Smooth muscle cell (in vitro differentiated cells): ENCODE measurements at regions not wholly inside any gene's neighbourhood (a gene's known extent, or its start where the extent isn't known, plus 50 kb on each side); places are given as distances from the start of the nearest gene placed in this dataset.
A peak's percentile ranks its signal among the peaks of the same experiment; 100 is the strongest.

Experiments used
- DNase-seq: peaks from one replicate; lab custom pipeline; 2025; ENCODE audit not compliant: unreplicated experiment; lab: John Stamatoyannopoulos, UW
- H2AFZ ChIP-seq: fragments of 200-600 bp; sonication (generic); 2 replicates; pipeline ENCODE4 v1.6.0; 2016; ENCODE audit warnings: antibody characterized with exemption, low read depth, mild to moderate bottlenecking
- H3F3A ChIP-seq: fragments of 200-600 bp; sonication (generic); 2 replicates; pipeline ENCODE4 v1.6.0; 2017; ENCODE audit warnings: antibody characterized with exemption, low read depth
- H3K27ac ChIP-seq: fragments of 200-600 bp; sonication (generic); 2 replicates; pipeline ENCODE4 v1.5.1; 2016; ENCODE audit warnings: low read depth, mild to moderate bottlenecking
- H3K27me3 ChIP-seq: fragments of 200-600 bp; sonication (generic); 2 replicates; pipeline ENCODE4 v1.6.1; 2016; ENCODE audit warnings: low read depth, mild to moderate bottlenecking
- H3K36me3 ChIP-seq: fragments of 200-600 bp; sonication (generic); 2 replicates; pipeline ENCODE4 v1.5.1; 2016; ENCODE audit warnings: low read depth
- H3K4me1 ChIP-seq: fragments of 200-600 bp; sonication (generic); 2 replicates; pipeline ENCODE4 v1.5.1; 2016; ENCODE audit warnings: low read depth
- H3K4me2 ChIP-seq: fragments of 200-600 bp; sonication (generic); 2 replicates; pipeline ENCODE4 v1.6.0; 2016; ENCODE audit warnings: mild to moderate bottlenecking
- H3K4me3 ChIP-seq: fragments of 200-600 bp; sonication (generic); 2 replicates; pipeline ENCODE4 v1.5.1; 2016; ENCODE audit warnings: mild to moderate bottlenecking
- H3K79me2 ChIP-seq: fragments of 200-600 bp; sonication (generic); 2 replicates; pipeline ENCODE4 v1.6.0; 2016; ENCODE audit warnings: low read depth, mild to moderate bottlenecking
- H3K9ac ChIP-seq: fragments of 200-600 bp; sonication (generic); 2 replicates; pipeline ENCODE4 v1.6.0; 2016; ENCODE audit warnings: low read depth
- H3K9me3 ChIP-seq: fragments of 200-600 bp; sonication (generic); replicated peaks from 2 replicates; pipeline ENCODE4 v1.5.1; 2016; ENCODE audit warnings: low read depth
- H4K20me1 ChIP-seq: fragments of 200-600 bp; sonication (generic); 2 replicates; pipeline ENCODE4 v1.6.0; 2016; ENCODE audit warnings: low read depth
- WGBS: methylation state at CpG from one replicate; pipeline ENCODE4 v1.1.7; 2016; ENCODE audit warnings: low lambda C conversion rate; 5-methylcytosine and 5-hydroxymethylcytosine counted together
- TF ChIP-seq, protein P1 (sequence below): fragments of 200-600 bp; sonication (generic); IDR thresholded peaks from 2 replicates; pipeline ENCODE4 v1.5.1; 2017; ENCODE audit warnings: borderline replicate concordance, mild to moderate bottlenecking, antibody characterized with exemption; ENCODE audit not compliant: insufficient read depth, poor library complexity, severe bottlenecking

- WGBS: 90% methylated on average over 3 of the region's 3 CpGs
- H3K27me3 ChIP-seq: no peaks in the 10 kb centered on the region
Measured at GRCh38 chr1:73898540-73898939, 299.4 kb downstream of the LRRIQ3 start.

GRCh38 chr1:73887412-73887811 lies 310.6 kb downstream of the LRRIQ3 start:
- 88% methylated on average over 3 of the region's 3 CpGs for WGBS
- H3K9ac ChIP-seq: no peak overlapping the region

More at GRCh38 chr1:73898540-73898939, 299.4 kb downstream of the LRRIQ3 start:
- Histone ChIP-seq H3K4me1 (no peaks in the 10 kb centered on the region), H3F3A (no peaks in the 10 kb centered on the region), H3K4me2 (no peak overlapping the region), H3K36me3 (no peaks in the 10 kb centered on the region), H3K27ac (no peak overlapping the region), H3K9ac (no peak overlapping the region), H4K20me1 (no peaks in the 10 kb centered on the region), H3K9me3 (no peaks in the 10 kb centered on the region), H2AFZ (peak overlapping the region; percentile 35), H3K4me3 (no peak overlapping the region), H3K79me2 (no peaks in the 10 kb centered on the region)
- TF ChIP-seq, protein P1, sequence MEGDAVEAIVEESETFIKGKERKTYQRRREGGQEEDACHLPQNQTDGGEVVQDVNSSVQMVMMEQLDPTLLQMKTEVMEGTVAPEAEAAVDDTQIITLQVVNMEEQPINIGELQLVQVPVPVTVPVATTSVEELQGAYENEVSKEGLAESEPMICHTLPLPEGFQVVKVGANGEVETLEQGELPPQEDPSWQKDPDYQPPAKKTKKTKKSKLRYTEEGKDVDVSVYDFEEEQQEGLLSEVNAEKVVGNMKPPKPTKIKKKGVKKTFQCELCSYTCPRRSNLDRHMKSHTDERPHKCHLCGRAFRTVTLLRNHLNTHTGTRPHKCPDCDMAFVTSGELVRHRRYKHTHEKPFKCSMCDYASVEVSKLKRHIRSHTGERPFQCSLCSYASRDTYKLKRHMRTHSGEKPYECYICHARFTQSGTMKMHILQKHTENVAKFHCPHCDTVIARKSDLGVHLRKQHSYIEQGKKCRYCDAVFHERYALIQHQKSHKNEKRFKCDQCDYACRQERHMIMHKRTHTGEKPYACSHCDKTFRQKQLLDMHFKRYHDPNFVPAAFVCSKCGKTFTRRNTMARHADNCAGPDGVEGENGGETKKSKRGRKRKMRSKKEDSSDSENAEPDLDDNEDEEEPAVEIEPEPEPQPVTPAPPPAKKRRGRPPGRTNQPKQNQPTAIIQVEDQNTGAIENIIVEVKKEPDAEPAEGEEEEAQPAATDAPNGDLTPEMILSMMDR: no peak
- no peak for DNase-seq

GRCh38 chr1:73886716-73887115 lies 311.3 kb downstream of the LRRIQ3 start:
- no peaks in the 10 kb centered on the region for H4K20me1 ChIP-seq
- no peak for DNase-seq
- no peaks in the 10 kb centered on the region for H3K79me2 ChIP-seq
- 94% methylated on average over 2 of the region's 2 CpGs for WGBS
- H3K36me3 ChIP-seq: no peaks in the 10 kb centered on the region
- H3K27me3 ChIP-seq: no peaks in the 10 kb centered on the region
- H3K9me3 ChIP-seq: no peaks in the 10 kb centered on the region
- TF ChIP-seq, protein P1: no peak
- no peak overlapping the region for H3K27ac ChIP-seq
- no peaks in the 10 kb centered on the region for H3F3A ChIP-seq
- no peaks in the 10 kb centered on the region for H3K4me1 ChIP-seq
- H3K4me3 ChIP-seq: no peak overlapping the region
- H2AFZ ChIP-seq: no peak overlapping the region
- no peak overlapping the region for H3K4me2 ChIP-seq
- no peak overlapping the region for H3K9ac ChIP-seq

More at GRCh38 chr1:73887412-73887811, 310.6 kb downstream of the LRRIQ3 start:
- no peaks in the 10 kb centered on the region for H4K20me1 ChIP-seq
- no peaks in the 10 kb centered on the region for H3K9me3 ChIP-seq
- TF ChIP-seq, protein P1: no peak
- no peaks in the 10 kb centered on the region for H3F3A ChIP-seq
- H3K27me3 ChIP-seq: no peaks in the 10 kb centered on the region
- no peaks in the 10 kb centered on the region for H3K4me1 ChIP-seq
- no peaks in the 10 kb centered on the region for H3K36me3 ChIP-seq
- no peak overlapping the region for H2AFZ ChIP-seq
- DNase-seq: no peak
- no peak overlapping the region for H3K4me3 ChIP-seq
- no peak overlapping the region for H3K4me2 ChIP-seq
- H3K27ac ChIP-seq: no peak overlapping the region
- H3K79me2 ChIP-seq: no peaks in the 10 kb centered on the region

GRCh38 chr1:73874806-73875205 lies 323.2 kb downstream of the LRRIQ3 start:
- H3F3A ChIP-seq: no peaks in the 10 kb centered on the region
- no peak overlapping the region for H3K4me3 ChIP-seq
- no peak overlapping the region for H2AFZ ChIP-seq
- H3K9ac ChIP-seq: no peak overlapping the region
- TF ChIP-seq, protein P1: no peak
- no peaks in the 10 kb centered on the region for H3K36me3 ChIP-seq
- no peak overlapping the region for H3K27ac ChIP-seq
- no peak overlapping the region for H3K4me2 ChIP-seq
- no peaks in the 10 kb centered on the region for H4K20me1 ChIP-seq
- H3K79me2 ChIP-seq: no peaks in the 10 kb centered on the region
- no peak for DNase-seq
- H3K27me3 ChIP-seq: no peaks in the 10 kb centered on the region
- H3K4me1 ChIP-seq: no peaks in the 10 kb centered on the region
- no peaks in the 10 kb centered on the region for H3K9me3 ChIP-seq
- 78% methylated on average over 1 of the region's 1 CpG for WGBS
